ENCODE measurements at regions not wholly inside any gene's neighbourhood (a gene's known extent, or its start where the extent isn't known, plus 50 kb on each side); places are given as distances from the start of the nearest gene placed in this dataset.

- peak in 1 of 2 experiments; percentile 38; a peak in 1 of 4 replicates for TF ChIP-seq EP300 (IDR thresholded peaks at IDR 0.05; ENCODE audit: low read depth in 2 of 2, low read length in 2 of 2)
- TF ChIP-seq EP300 (CRISPR knock-in tag; IDR thresholded peaks at IDR 0.05; ENCODE audit: borderline replicate concordance) = peak; percentile 23; the same call in 1 of the 2 replicates
- TF ChIP-seq ZNF580 (CRISPR knock-in tag; IDR thresholded peaks at IDR 0.05; ENCODE audit: borderline replicate concordance, low read depth) = no peak
- 0 out of 2 replicates have a peak, but pooled peaks have one; percentile 18 for TF ChIP-seq ELF1 (CRISPR knock-in tag; IDR thresholded peaks at IDR 0.05)
- TF ChIP-seq GATAD2A (CRISPR knock-in tag; IDR thresholded peaks at IDR 0.05) = peak; percentile 85
- no peak for TF ChIP-seq ZBTB49 (CRISPR knock-in tag; IDR thresholded peaks at IDR 0.05; ENCODE audit: borderline replicate concordance)
- no peak for TF ChIP-seq NFYB (CRISPR knock-in tag; IDR thresholded peaks at IDR 0.05)
- TF ChIP-seq THAP11 (CRISPR knock-in tag; IDR thresholded peaks at IDR 0.05) = peak; percentile 32; the same call in 1 of the 2 replicates
- TF ChIP-seq ATF4 (CRISPR knock-in tag; IDR thresholded peaks at IDR 0.05) = peak in 1 of 2 experiments; percentile 98; a peak in 2 of 4 replicates
- TF ChIP-seq MNT (IDR thresholded peaks at IDR 0.05) = no peak
- no peak for TF ChIP-seq ZNF547 (CRISPR knock-in tag; IDR thresholded peaks at IDR 0.05)
- no peak for TF ChIP-seq HOXA9 (CRISPR knock-in tag; IDR thresholded peaks at IDR 0.05; ENCODE audit: borderline replicate concordance)
- TF ChIP-seq KDM1A (CRISPR knock-in tag; IDR thresholded peaks at IDR 0.05) = peak; percentile 46; the same call in 1 of the 2 replicates
- TF ChIP-seq PHF8 (CRISPR knock-in tag; IDR thresholded peaks at IDR 0.05) = no peak
- peak; percentile 61; the same call in 1 of the 2 replicates for TF ChIP-seq ATF3 (CRISPR knock-in tag; IDR thresholded peaks at IDR 0.05)
- no peak for TF ChIP-seq RCOR2 (CRISPR knock-in tag; IDR thresholded peaks at IDR 0.05)
- no peak for TF ChIP-seq ZNF205 (CRISPR knock-in tag; IDR thresholded peaks at IDR 0.05)
- peak; percentile 63 for TF ChIP-seq KLF6 (CRISPR knock-in tag; IDR thresholded peaks at IDR 0.05)
- no peak for TF ChIP-seq ZNF574 (CRISPR knock-in tag; IDR thresholded peaks at IDR 0.05)
- TF ChIP-seq SMAD3 (CRISPR knock-in tag; IDR thresholded peaks at IDR 0.05) = 0 out of 2 replicates have a peak, but pooled peaks have one; percentile 15
- TF ChIP-seq ZNF546 (CRISPR knock-in tag; conservative IDR thresholded peaks at IDR 0.05) = no peak
- 0 out of 2 replicates have a peak, but pooled peaks have one; percentile 57 for TF ChIP-seq ZNF12 (CRISPR knock-in tag; IDR thresholded peaks at IDR 0.05)
- no peak for TF ChIP-seq SOX13 (IDR thresholded peaks at IDR 0.05)
- peak in 1 of 2 experiments; percentile 30; a peak in 1 of 4 replicates for TF ChIP-seq SOX13 (CRISPR knock-in tag; conservative IDR thresholded peaks at IDR 0.05 in 1 of 2, IDR thresholded peaks at IDR 0.05 in 1 of 2)
Observed at GRCh38 chr2:215870088-215870490, 143.3 kb downstream of the MREG start (continued).

Measured in HepG2 (cell line).